Uterus (tissue), 2 donors: ENCODE measurements at regions not wholly inside any gene's neighbourhood (a gene's known extent, or its start where the extent isn't known, plus 50 kb on each side); places are given as distances from the start of the nearest gene placed in this dataset.

Source experiments
- CTCF ChIP-seq, 4 experiments: fragments of 200-600 bp in 2 of 4; fragments of 450-650 bp in 2 of 4; sonication (generic) in 2 of 4; IDR thresholded peaks; one replicate each; pipeline ENCODE4 v1.5.1; 2016 to 2019; ENCODE audit warnings: antibody characterized with exemption in 4 of 4, mild to moderate bottlenecking in 2 of 4, moderate library complexity in 1 of 4
- POLR2A ChIP-seq, 2 donors: fragments of 450-650 bp; IDR thresholded peaks; one replicate each; pipeline ENCODE4 v1.6.1; 2016; ENCODE audit warnings: antibody characterized with exemption in 2 of 2, mild to moderate bottlenecking in 1 of 2, moderate library complexity in 1 of 2

- TF ChIP-seq CTCF (IDR thresholded peaks at IDR 0.05) (no peak), POLR2A (IDR thresholded peaks at IDR 0.05) (no peak)
Measured at GRCh38 chr10:23694446-23694920, 255.6 kb downstream of the OTUD1 start.
